ENCODE measurements at regions not wholly inside any gene's neighbourhood (a gene's known extent, or its start where the extent isn't known, plus 50 kb on each side); places are given as distances from the start of the nearest gene placed in this dataset.

GRCh38 chr10:58952162-58952601 lies 224.3 kb upstream of the PHYHIPL start:
- TF ChIP-seq POLR2A (IDR thresholded peaks at IDR 0.05) (no peak), POLR2AphosphoS5 (IDR thresholded peaks at IDR 0.05) (peak in 2 of 3 donors; percentile 13 to 29)
- TF ChIP-seq, protein P1, sequence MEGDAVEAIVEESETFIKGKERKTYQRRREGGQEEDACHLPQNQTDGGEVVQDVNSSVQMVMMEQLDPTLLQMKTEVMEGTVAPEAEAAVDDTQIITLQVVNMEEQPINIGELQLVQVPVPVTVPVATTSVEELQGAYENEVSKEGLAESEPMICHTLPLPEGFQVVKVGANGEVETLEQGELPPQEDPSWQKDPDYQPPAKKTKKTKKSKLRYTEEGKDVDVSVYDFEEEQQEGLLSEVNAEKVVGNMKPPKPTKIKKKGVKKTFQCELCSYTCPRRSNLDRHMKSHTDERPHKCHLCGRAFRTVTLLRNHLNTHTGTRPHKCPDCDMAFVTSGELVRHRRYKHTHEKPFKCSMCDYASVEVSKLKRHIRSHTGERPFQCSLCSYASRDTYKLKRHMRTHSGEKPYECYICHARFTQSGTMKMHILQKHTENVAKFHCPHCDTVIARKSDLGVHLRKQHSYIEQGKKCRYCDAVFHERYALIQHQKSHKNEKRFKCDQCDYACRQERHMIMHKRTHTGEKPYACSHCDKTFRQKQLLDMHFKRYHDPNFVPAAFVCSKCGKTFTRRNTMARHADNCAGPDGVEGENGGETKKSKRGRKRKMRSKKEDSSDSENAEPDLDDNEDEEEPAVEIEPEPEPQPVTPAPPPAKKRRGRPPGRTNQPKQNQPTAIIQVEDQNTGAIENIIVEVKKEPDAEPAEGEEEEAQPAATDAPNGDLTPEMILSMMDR (IDR thresholded peaks at IDR 0.05) = no peak
- intact Hi-C loops (cut with DNase I; ENCODE audit: low total_unique reads) = loop anchor here (10.0 kb wide), 1 partner anchor 223 kb away; the partner anchor contains the start of gene PHYHIPL
- H3K4me1 ChIP-seq = no peaks in the 10 kb centered on the region
- peak overlapping the region in 3 of 5 donors; percentile 26 to 39 (median 38) for H3K27ac ChIP-seq
- peak in 1 of 2 donors; percentile 44 for DNase-seq
- no peaks in the 10 kb centered on the region for H3K27me3 ChIP-seq
- no peak overlapping the region for H3K4me3 ChIP-seq
- H3K36me3 ChIP-seq = no peaks in the 10 kb centered on the region
- 43 to 58% (median 47%) methylated on average over 5 of the region's 5 CpGs for WGBS, 5 donors
- no peaks in the 10 kb centered on the region for H3K9me3 ChIP-seq

GRCh38 chr10:58952747-58953466 lies 223.5 kb upstream of the PHYHIPL start:
- peak overlapping the region in 3 of 5 donors; percentile 26 to 39 (median 38) for H3K27ac ChIP-seq
- no peaks in the 10 kb centered on the region for H3K36me3 ChIP-seq
- no peak overlapping the region for H3K4me3 ChIP-seq
- DNase-seq = peak; percentile 46 to 77
- WGBS, 5 donors = 4 to 12% (median 6%) methylated on average over 3 of the region's 3 CpGs
- H3K27me3 ChIP-seq = no peaks in the 10 kb centered on the region
- intact Hi-C loops (cut with DNase I; ENCODE audit: low total_unique reads) = loop anchor here (10.0 kb wide), 1 partner anchor 222 kb away; the partner anchor contains the start of gene PHYHIPL
- TF ChIP-seq EP300 (IDR thresholded peaks at IDR 0.05) = no peak
- no peak for TF ChIP-seq POLR2AphosphoS5 (IDR thresholded peaks at IDR 0.05)
- TF ChIP-seq, protein P1 (IDR thresholded peaks at IDR 0.05) = peak in 5 of 7 experiments; percentile 63 to 85 (median 76)
- H3K4me1 ChIP-seq = no peaks in the 10 kb centered on the region
- H3K9me3 ChIP-seq = no peaks in the 10 kb centered on the region

DNA sequence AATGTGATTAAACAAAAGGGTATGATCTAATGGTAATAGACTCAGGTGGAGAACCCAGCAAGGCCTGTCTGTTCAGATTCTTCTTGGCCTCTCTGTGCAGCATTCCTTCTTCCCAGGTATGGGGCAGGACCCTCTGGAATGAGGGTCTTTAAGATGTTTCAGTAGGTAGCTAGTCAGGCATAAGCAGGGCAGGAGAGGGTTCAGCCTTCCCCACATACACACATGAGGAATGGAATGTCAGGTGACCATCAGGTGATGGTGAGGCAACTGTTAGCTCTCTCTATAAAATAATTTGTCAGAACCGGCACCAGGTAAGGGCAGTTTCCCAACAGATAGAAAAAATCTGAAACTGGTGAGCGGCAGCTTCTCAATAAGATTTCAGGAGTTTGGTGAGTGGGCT lies 222.3 kb upstream of the PHYHIPL start:
- 79 to 95% (median 89%) methylated on average over 2 of the region's 2 CpGs for WGBS, 5 donors
- no peaks in the 10 kb centered on the region for H3K9me3 ChIP-seq
- H3K4me1 ChIP-seq = no peaks in the 10 kb centered on the region
- intact Hi-C loops (cut with DNase I; ENCODE audit: low total_unique reads) = loop anchor here (10.0 kb wide), 1 partner anchor 221 kb away; the partner anchor contains the start of gene PHYHIPL
- no peak overlapping the region for H3K27ac ChIP-seq
- no peak for DNase-seq
- H3K27me3 ChIP-seq = no peaks in the 10 kb centered on the region
- H3K36me3 ChIP-seq = no peaks in the 10 kb centered on the region
- TF ChIP-seq, protein P1 (IDR thresholded peaks at IDR 0.05) = no peak
- TF ChIP-seq POLR2A (IDR thresholded peaks at IDR 0.05) (no peak), POLR2AphosphoS5 (IDR thresholded peaks at IDR 0.05) (no peak), EP300 (IDR thresholded peaks at IDR 0.05) (no peak)
- no peak overlapping the region for H3K4me3 ChIP-seq

GRCh38 chr10:58955615-58956014 lies 220.8 kb upstream of the PHYHIPL start:
- Histone ChIP-seq H3K4me1 (no peaks in the 10 kb centered on the region), H3K4me3 (no peak overlapping the region), H3K27ac (no peak overlapping the region), H3K27me3 (no peaks in the 10 kb centered on the region), H3K9me3 (no peaks in the 10 kb centered on the region), H3K36me3 (no peaks in the 10 kb centered on the region)
- TF ChIP-seq, protein P1 (IDR thresholded peaks at IDR 0.05) = no peak
- TF ChIP-seq EP300 (IDR thresholded peaks at IDR 0.05) (no peak), POLR2A (IDR thresholded peaks at IDR 0.05) (no peak), POLR2AphosphoS5 (IDR thresholded peaks at IDR 0.05) (no peak)
- WGBS, 5 donors = 70 to 88% (median 80%) methylated on average over 1 of the region's 1 CpG
- DNase-seq = no peak
- intact Hi-C loops (cut with DNase I; ENCODE audit: low total_unique reads) = loop anchor here (10.0 kb wide), 1 partner anchor 219 kb away; the partner anchor contains the start of gene PHYHIPL
